ENCODE measurements at regions not wholly inside any gene's neighbourhood (a gene's known extent, or its start where the extent isn't known, plus 50 kb on each side); places are given as distances from the start of the nearest gene placed in this dataset.

GRCh38 chr9:79912318-79913070, 340.7 kb downstream of the TLE4 start:
- no peak for TF ChIP-seq CTCF (IDR thresholded peaks at IDR 0.05; ENCODE audit: partially characterized antibody, unreplicated experiment)
- DNase-seq: no peak
- peaks cover 2% of the 10 kb centered on the region for H3K27me3 Mint-ChIP-seq (ENCODE audit: unreplicated experiment)
- H3K9me3 Mint-ChIP-seq (ENCODE audit: unreplicated experiment): no peaks in the 10 kb centered on the region
- peaks cover 3% of the 10 kb centered on the region for H3K4me1 Mint-ChIP-seq (ENCODE audit: low read depth, unreplicated experiment)
- no peak overlapping the region for H3K27ac Mint-ChIP-seq (ENCODE audit: unreplicated experiment)
- H3K4me3 Mint-ChIP-seq (ENCODE audit: unreplicated experiment): no peak overlapping the region
- H3K36me3 Mint-ChIP-seq (ENCODE audit: unreplicated experiment): no peaks in the 10 kb centered on the region

- no peak for TF ChIP-seq CTCF (IDR thresholded peaks at IDR 0.05; ENCODE audit: partially characterized antibody, unreplicated experiment)
- H3K4me1 Mint-ChIP-seq (ENCODE audit: low read depth, unreplicated experiment): no peaks in the 10 kb centered on the region
- H3K9me3 Mint-ChIP-seq (ENCODE audit: unreplicated experiment): no peaks in the 10 kb centered on the region
- no peaks in the 10 kb centered on the region for H3K36me3 Mint-ChIP-seq (ENCODE audit: unreplicated experiment)
- no peak overlapping the region for H3K27ac Mint-ChIP-seq (ENCODE audit: unreplicated experiment)
- H3K27me3 Mint-ChIP-seq (ENCODE audit: unreplicated experiment): peaks cover 2% of the 10 kb centered on the region
- DNase-seq: no peak
- H3K4me3 Mint-ChIP-seq (ENCODE audit: unreplicated experiment): no peak overlapping the region
These were observed 340.0 kb downstream of the TLE4 start for GRCh38 chr9:79911724-79912123.

- H3K4me3 Mint-ChIP-seq (ENCODE audit: unreplicated experiment): no peak overlapping the region
- H3K36me3 Mint-ChIP-seq (ENCODE audit: unreplicated experiment): no peaks in the 10 kb centered on the region
- no peaks in the 10 kb centered on the region for H3K9me3 Mint-ChIP-seq (ENCODE audit: unreplicated experiment)
- H3K27me3 Mint-ChIP-seq (ENCODE audit: unreplicated experiment): no peaks in the 10 kb centered on the region
- H3K27ac Mint-ChIP-seq (ENCODE audit: unreplicated experiment): no peak overlapping the region
- no peaks in the 10 kb centered on the region for H3K4me1 Mint-ChIP-seq (ENCODE audit: low read depth, unreplicated experiment)
- no peak for DNase-seq
- no peak for TF ChIP-seq CTCF (IDR thresholded peaks at IDR 0.05; ENCODE audit: partially characterized antibody, unreplicated experiment)
These were observed 331.2 kb downstream of the TLE4 start for GRCh38 chr9:79902825-79903600.

GRCh38 chr9:79900754-79901153, 329.0 kb downstream of the TLE4 start:
- no peak overlapping the region for H3K27ac Mint-ChIP-seq (ENCODE audit: unreplicated experiment)
- H3K36me3 Mint-ChIP-seq (ENCODE audit: unreplicated experiment): no peaks in the 10 kb centered on the region
- H3K27me3 Mint-ChIP-seq (ENCODE audit: unreplicated experiment): no peaks in the 10 kb centered on the region
- DNase-seq: no peak
- no peak overlapping the region for H3K4me3 Mint-ChIP-seq (ENCODE audit: unreplicated experiment)
- H3K4me1 Mint-ChIP-seq (ENCODE audit: low read depth, unreplicated experiment): no peaks in the 10 kb centered on the region
- TF ChIP-seq CTCF (IDR thresholded peaks at IDR 0.05; ENCODE audit: partially characterized antibody, unreplicated experiment): no peak
- no peaks in the 10 kb centered on the region for H3K9me3 Mint-ChIP-seq (ENCODE audit: unreplicated experiment)
